AG04450 (cell line): ENCODE measurements at regions not wholly inside any gene's neighbourhood (a gene's known extent, or its start where the extent isn't known, plus 50 kb on each side); places are given as distances from the start of the nearest gene placed in this dataset.

Source experiments
- CTCF ChIA-PET: fragments of 300-600, 350-600 bp; formaldehyde crosslinking; extraction: SDS; loops from one replicate; lab custom pipeline; 2022; ENCODE audit warnings: antibody characterized with exemption, inconsistent platforms; lab: Charles Lee
- POLR2A ChIA-PET: fragments of 350-600 bp; formaldehyde crosslinking; extraction: SDS; loops from one replicate; lab custom pipeline; 2021; ENCODE audit warnings: antibody characterized with exemption, inconsistent platforms; lab: Yijun Ruan, JAX
- DNase-seq: peaks from one replicate; pipeline ENCODE4 v3.0.0-alpha.2; 2011; ENCODE audit warnings: low read depth, low spot score
- H3K27ac ChIP-seq: one replicate; pipeline ENCODE4 v1.5.1; 2012; ENCODE audit warnings: low read depth, low read length, control low read depth
- H3K27me3 ChIP-seq: one replicate; pipeline ENCODE4 v1.6.0; 2012; ENCODE audit warnings: low read length; ENCODE audit not compliant: control insufficient read depth, insufficient read depth
- H3K4me3 ChIP-seq: 2 replicates; pipeline ENCODE4 v1.5.1; 2011; ENCODE audit warnings: mild to moderate bottlenecking, low read depth, low read length, control low read depth
- H3K9me3 ChIP-seq: 2 replicates; pipeline ENCODE4 v1.5.1; 2012; ENCODE audit warnings: low read length; ENCODE audit not compliant: control insufficient read depth, insufficient read depth
- TF ChIP-seq, protein P1 (sequence below): IDR thresholded peaks from 2 replicates; pipeline ENCODE4 v1.5.1; 2011; ENCODE audit warnings: low read depth, low read length, control low read depth, inconsistent platforms

GRCh38 chr16:60328152-60328551 lies 1594.0 kb upstream of the GOT2 start:
- no peak for DNase-seq
- Histone ChIP-seq H3K9me3 (peaks cover 8% of the 10 kb centered on the region), H3K27ac (no peak overlapping the region), H3K27me3 (no peaks in the 10 kb centered on the region), H3K4me3 (no peak overlapping the region)
- ChIA-PET POLR2A (no interaction called here), CTCF (interaction anchor here (0.5 kb wide), 1 partner anchor 1205 kb away, joined by 3 read pairs; no protein-coding TSS in a partner anchor)
- TF ChIP-seq, protein P1, sequence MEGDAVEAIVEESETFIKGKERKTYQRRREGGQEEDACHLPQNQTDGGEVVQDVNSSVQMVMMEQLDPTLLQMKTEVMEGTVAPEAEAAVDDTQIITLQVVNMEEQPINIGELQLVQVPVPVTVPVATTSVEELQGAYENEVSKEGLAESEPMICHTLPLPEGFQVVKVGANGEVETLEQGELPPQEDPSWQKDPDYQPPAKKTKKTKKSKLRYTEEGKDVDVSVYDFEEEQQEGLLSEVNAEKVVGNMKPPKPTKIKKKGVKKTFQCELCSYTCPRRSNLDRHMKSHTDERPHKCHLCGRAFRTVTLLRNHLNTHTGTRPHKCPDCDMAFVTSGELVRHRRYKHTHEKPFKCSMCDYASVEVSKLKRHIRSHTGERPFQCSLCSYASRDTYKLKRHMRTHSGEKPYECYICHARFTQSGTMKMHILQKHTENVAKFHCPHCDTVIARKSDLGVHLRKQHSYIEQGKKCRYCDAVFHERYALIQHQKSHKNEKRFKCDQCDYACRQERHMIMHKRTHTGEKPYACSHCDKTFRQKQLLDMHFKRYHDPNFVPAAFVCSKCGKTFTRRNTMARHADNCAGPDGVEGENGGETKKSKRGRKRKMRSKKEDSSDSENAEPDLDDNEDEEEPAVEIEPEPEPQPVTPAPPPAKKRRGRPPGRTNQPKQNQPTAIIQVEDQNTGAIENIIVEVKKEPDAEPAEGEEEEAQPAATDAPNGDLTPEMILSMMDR: no peak

GRCh38 chr16:60318486-60318885 lies 1584.4 kb upstream of the GOT2 start:
- ChIA-PET POLR2A (no interaction called here), CTCF (no interaction called here)
- Histone ChIP-seq H3K9me3 (peaks cover 11% of the 10 kb centered on the region), H3K27me3 (no peaks in the 10 kb centered on the region), H3K27ac (no peak overlapping the region), H3K4me3 (no peak overlapping the region)
- no peak for DNase-seq
- TF ChIP-seq, protein P1: no peak

DNA sequence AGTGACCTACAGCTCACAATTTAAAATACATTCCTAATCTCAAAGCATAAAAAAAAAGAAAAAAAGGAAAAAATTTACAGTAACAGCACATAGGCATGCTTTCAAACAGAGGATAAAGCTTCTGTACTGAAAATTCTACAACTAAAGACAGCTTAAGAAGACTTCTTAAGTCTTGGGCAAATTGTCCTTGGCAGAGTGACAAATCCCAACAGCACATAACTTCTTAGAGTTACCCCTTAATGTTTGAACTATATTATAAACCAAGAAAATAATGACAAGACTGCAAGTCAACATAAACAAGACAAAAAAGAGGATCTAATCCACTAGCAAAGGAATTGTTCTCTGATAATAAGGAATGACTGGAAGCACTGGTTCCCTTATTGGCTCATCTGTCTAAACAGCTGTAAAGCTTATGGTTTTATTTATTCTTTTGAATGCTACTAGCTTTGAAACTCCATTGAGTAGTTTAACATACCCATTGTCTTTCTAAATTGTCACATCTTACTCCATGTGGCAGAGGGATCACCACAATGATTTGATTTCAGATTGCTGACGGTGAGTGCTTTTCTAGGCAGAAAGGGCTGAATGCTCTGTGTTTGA lies 1576.8 kb upstream of the GOT2 start:
- H3K4me3 ChIP-seq: no peak overlapping the region
- H3K27ac ChIP-seq: no peak overlapping the region
- no peak for DNase-seq
- POLR2A ChIA-PET: no interaction called here
- CTCF ChIA-PET: no interaction called here
- no peaks in the 10 kb centered on the region for H3K27me3 ChIP-seq
- H3K9me3 ChIP-seq: peaks cover 5% of the 10 kb centered on the region; the same call in 1 of the 2 replicates
- TF ChIP-seq, protein P1: no peak

DNA sequence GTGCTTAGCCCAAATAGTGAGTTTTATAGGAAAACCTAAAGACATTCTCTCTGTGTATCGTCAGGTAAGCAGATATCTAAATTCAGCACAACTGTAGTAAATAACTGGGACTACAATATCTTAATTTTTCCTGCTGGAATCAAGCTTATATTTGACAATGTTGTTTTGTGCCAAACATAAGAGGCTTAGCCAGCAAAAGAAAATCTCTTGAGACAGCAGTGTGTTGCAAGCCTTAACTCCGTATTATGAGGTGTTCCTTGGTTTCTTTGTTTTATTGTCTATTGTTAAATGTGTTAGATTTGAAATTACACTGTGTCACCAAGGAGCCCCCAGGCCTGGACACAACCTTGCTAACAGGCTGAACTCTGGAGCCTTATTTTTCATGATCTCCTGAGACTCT lies 1570.6 kb upstream of the GOT2 start:
- CTCF ChIA-PET: no interaction called here

GRCh38 chr16:60304066-60304465 lies 1570.0 kb upstream of the GOT2 start:
- Histone ChIP-seq H3K27ac (no peak overlapping the region), H3K4me3 (no peak overlapping the region), H3K9me3 (peaks cover 5% of the 10 kb centered on the region), H3K27me3 (no peaks in the 10 kb centered on the region)
- TF ChIP-seq, protein P1: no peak
- no peak for DNase-seq
- ChIA-PET CTCF (no interaction called here), POLR2A (no interaction called here)

More for the DNA sequence above, 1570.6 kb upstream of the GOT2 start:
- Histone ChIP-seq H3K27ac (no peak overlapping the region), H3K4me3 (no peak overlapping the region), H3K27me3 (no peaks in the 10 kb centered on the region), H3K9me3 (peaks cover 5% of the 10 kb centered on the region)
- TF ChIP-seq, protein P1: no peak
- POLR2A ChIA-PET: no interaction called here
- no peak for DNase-seq
